AG04449 (cell line): ENCODE measurements at regions not wholly inside any gene's neighbourhood (a gene's known extent, or its start where the extent isn't known, plus 50 kb on each side); places are given as distances from the start of the nearest gene placed in this dataset.
"Not testable (repeated sequence)": the region's sequence is repeated elsewhere in the genome, so short reads cannot be mapped to it uniquely, and the experiment has no call there.

Experiments used
- CTCF ChIA-PET: fragments of 350-600 bp; formaldehyde crosslinking; extraction: SDS; loops from one replicate; lab custom pipeline; 2021; ENCODE audit warnings: antibody characterized with exemption; lab: Yijun Ruan, JAX
- POLR2A ChIA-PET: fragments of 400-600, 350-600 bp; formaldehyde crosslinking; extraction: SDS; loops from one replicate; lab custom pipeline; 2020; ENCODE audit warnings: antibody characterized with exemption, inconsistent platforms; lab: Yijun Ruan, JAX
- DNase-seq: peaks from one replicate; pipeline ENCODE4 v3.0.0-alpha.2; 2010; ENCODE audit warnings: low read depth, low spot score
- H3K4me3 ChIP-seq: 2 replicates; pipeline ENCODE4 v1.5.1; 2011; ENCODE audit warnings: low read depth, mild to moderate bottlenecking, control low read depth, low read length
- CTCF ChIP-seq: IDR thresholded peaks from one replicate; pipeline ENCODE4 v1.5.1; 2011; ENCODE audit warnings: mild to moderate bottlenecking, moderate library complexity, low read length, control low read depth, inconsistent platforms; ENCODE audit not compliant: insufficient read depth; ENCODE audit errors: missing control alignments

- ChIA-PET POLR2A (no interaction called here), CTCF (no interaction called here)
- no peak overlapping the region for H3K4me3 ChIP-seq
- no peak for TF ChIP-seq CTCF
- DNase-seq, result no peak
These were observed 106.0 kb upstream of the LOC128125822 start for GRCh38 chr6:63466242-63466733.

- POLR2A ChIA-PET, result no interaction called here
These were observed 104.9 kb upstream of the LOC128125822 start for GRCh38 chr6:63467247-63467954.

GRCh38 chr6:63471145-63471544 lies 101.1 kb upstream of the LOC128125822 start:
- DNase-seq, H3K4me3 ChIP-seq, POLR2A ChIA-PET, CTCF ChIA-PET: not testable (repeated sequence)

More at GRCh38 chr6:63467247-63467954, 104.9 kb upstream of the LOC128125822 start:
- CTCF ChIA-PET, result no interaction called here
- H3K4me3 ChIP-seq, result no peak overlapping the region
- TF ChIP-seq CTCF, result no peak
- no peak for DNase-seq

- TF ChIP-seq CTCF, result no peak
- DNase-seq, result no peak
- no peak overlapping the region for H3K4me3 ChIP-seq
- ChIA-PET CTCF (no interaction called here), POLR2A (no interaction called here)
These were observed 100.6 kb upstream of the LOC128125822 start for GRCh38 chr6:63471654-63472053.

- ChIA-PET POLR2A (no interaction called here), CTCF (no interaction called here)
- DNase-seq, result no peak
- TF ChIP-seq CTCF, result no peak
- no peak overlapping the region for H3K4me3 ChIP-seq
These were observed 96.6 kb upstream of the LOC128125822 start for GRCh38 chr6:63475707-63476106.

GRCh38 chr6:63476302-63476701 lies 96.0 kb upstream of the LOC128125822 start:
- DNase-seq, result no peak
- H3K4me3 ChIP-seq, result no peak overlapping the region
- ChIA-PET POLR2A (no interaction called here), CTCF (no interaction called here)
- TF ChIP-seq CTCF, result no peak
